ENCODE measurements at regions not wholly inside any gene's neighbourhood (a gene's known extent, or its start where the extent isn't known, plus 50 kb on each side); places are given as distances from the start of the nearest gene placed in this dataset.

DNA sequence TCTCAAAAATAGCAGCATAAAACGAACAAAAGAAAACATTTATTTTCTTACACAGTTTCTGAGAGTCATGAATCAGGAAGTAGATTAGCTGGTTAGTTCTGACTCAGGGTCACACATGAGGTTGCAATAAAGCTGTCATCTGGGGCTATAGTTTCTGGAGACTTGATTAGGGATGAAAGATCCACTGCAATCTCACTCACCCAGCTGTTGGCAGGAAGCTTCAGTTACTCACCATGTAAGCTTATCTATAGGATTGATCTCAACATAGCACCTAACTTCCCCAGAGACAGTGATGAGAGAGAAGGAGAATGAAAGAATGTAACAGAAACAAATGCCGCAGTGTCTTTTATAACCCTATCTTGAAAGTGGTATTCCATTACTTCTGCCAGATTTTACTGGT, 435.5 kb downstream of the GABRG1 start:
- TF ChIP-seq CTCF (conservative IDR thresholded peaks at IDR 0.05 in 1 of 2, IDR thresholded peaks at IDR 0.05 in 1 of 2; ENCODE audit: low read depth in 1 of 2, low read length in 2 of 2) (no peak), EZH2 (IDR thresholded peaks at IDR 0.05; ENCODE audit: low read length, missing control alignments) (no peak)

All from fibroblast of lung (primary cell).